ENCODE measurements at regions not wholly inside any gene's neighbourhood (a gene's known extent, or its start where the extent isn't known, plus 50 kb on each side); places are given as distances from the start of the nearest gene placed in this dataset.

DNA sequence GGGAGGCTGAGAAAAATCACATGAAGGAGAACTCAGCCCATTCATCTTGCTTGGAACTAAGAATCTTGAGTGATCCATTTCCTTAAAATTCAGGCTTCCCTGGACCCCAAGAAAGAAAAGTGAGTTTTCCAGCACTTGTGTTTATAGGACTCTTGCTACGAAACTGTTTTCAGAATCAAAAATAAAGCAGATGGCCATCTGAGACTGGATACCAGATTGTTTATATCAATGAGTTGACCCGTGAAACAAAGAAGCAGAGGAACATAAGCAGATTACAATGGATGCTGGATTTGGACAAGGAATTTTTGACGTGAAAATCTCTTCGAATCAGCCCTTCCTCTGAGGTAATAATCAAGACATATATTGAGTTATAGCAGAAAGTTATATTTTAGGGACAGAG lies 223.2 kb downstream of the SYK start:
- TF ChIP-seq, protein P1, sequence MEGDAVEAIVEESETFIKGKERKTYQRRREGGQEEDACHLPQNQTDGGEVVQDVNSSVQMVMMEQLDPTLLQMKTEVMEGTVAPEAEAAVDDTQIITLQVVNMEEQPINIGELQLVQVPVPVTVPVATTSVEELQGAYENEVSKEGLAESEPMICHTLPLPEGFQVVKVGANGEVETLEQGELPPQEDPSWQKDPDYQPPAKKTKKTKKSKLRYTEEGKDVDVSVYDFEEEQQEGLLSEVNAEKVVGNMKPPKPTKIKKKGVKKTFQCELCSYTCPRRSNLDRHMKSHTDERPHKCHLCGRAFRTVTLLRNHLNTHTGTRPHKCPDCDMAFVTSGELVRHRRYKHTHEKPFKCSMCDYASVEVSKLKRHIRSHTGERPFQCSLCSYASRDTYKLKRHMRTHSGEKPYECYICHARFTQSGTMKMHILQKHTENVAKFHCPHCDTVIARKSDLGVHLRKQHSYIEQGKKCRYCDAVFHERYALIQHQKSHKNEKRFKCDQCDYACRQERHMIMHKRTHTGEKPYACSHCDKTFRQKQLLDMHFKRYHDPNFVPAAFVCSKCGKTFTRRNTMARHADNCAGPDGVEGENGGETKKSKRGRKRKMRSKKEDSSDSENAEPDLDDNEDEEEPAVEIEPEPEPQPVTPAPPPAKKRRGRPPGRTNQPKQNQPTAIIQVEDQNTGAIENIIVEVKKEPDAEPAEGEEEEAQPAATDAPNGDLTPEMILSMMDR (IDR thresholded peaks at IDR 0.05), result no peak
- no peak for TF ChIP-seq EP300 (IDR thresholded peaks at IDR 0.05)
